ENCODE measurements at regions not wholly inside any gene's neighbourhood (a gene's known extent, or its start where the extent isn't known, plus 50 kb on each side); places are given as distances from the start of the nearest gene placed in this dataset.

DNA sequence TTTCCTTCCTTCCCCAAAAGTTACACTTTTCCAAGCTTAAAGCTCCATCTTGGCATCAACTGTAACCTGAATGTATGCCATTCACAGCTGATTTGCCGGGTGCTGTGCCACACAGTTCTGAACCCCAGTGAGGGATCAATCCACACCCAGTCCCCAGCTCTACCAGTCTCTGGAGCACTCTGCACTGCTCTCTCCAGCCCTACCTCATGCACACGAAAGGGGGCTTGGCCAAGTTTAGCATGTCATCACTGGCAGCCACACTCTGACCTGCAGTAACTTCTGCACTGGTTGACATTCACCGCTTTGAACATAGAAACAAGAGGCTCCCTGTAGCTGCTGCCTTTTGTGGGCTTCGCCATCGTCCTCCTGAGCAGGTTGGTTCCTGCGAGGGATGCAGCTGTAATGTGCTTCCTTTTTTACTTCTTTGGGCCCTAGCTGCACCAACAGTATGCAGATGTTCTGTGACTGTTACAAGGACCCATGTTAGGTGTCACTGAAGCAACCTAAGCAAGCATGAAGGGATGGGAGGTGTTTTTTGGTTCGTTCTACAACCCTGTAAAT lies 135.4 kb upstream of the SLC44A3 start:
- TF ChIP-seq, protein P1, sequence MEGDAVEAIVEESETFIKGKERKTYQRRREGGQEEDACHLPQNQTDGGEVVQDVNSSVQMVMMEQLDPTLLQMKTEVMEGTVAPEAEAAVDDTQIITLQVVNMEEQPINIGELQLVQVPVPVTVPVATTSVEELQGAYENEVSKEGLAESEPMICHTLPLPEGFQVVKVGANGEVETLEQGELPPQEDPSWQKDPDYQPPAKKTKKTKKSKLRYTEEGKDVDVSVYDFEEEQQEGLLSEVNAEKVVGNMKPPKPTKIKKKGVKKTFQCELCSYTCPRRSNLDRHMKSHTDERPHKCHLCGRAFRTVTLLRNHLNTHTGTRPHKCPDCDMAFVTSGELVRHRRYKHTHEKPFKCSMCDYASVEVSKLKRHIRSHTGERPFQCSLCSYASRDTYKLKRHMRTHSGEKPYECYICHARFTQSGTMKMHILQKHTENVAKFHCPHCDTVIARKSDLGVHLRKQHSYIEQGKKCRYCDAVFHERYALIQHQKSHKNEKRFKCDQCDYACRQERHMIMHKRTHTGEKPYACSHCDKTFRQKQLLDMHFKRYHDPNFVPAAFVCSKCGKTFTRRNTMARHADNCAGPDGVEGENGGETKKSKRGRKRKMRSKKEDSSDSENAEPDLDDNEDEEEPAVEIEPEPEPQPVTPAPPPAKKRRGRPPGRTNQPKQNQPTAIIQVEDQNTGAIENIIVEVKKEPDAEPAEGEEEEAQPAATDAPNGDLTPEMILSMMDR (IDR thresholded peaks at IDR 0.05), result no peak
- TF ChIP-seq EP300 (IDR thresholded peaks at IDR 0.05), result no peak
- TF ChIP-seq POLR2A (IDR thresholded peaks at IDR 0.05; ENCODE audit: low read depth), result no peak
